ENCODE measurements at regions not wholly inside any gene's neighbourhood (a gene's known extent, or its start where the extent isn't known, plus 50 kb on each side); places are given as distances from the start of the nearest gene placed in this dataset.

DNA sequence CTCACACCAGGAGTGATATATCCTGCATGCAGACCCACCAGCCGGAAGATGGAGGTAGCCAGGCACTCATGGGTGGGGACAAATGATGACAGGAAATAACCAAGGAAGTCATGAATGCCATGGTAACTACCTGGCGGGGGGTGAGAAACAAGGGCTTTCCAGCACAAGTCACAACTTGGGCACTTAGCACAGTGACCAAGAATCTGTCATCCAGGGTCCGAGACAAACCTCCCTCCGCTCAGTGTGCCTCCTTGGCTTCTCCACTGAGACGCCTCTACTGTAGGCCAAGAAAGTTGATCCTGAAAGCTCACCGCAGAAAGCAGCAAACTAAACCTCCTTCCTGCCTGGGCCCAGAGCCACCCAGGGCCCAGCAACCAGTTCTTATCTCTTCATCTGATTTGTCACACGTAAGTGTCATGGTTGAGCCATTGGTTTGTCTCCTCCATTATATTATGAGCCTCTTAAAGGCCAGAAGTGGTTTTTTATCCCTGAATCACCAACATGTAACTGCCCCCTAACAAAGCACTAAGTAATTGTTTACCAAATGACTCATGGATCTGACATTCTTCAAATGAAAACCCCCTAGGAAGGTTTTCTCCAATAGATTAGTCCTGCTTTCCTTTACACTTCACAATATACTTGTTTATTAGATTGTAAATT, 84.3 kb upstream of the TAB2 start (continued):
- TF ChIP-seq, protein P1, sequence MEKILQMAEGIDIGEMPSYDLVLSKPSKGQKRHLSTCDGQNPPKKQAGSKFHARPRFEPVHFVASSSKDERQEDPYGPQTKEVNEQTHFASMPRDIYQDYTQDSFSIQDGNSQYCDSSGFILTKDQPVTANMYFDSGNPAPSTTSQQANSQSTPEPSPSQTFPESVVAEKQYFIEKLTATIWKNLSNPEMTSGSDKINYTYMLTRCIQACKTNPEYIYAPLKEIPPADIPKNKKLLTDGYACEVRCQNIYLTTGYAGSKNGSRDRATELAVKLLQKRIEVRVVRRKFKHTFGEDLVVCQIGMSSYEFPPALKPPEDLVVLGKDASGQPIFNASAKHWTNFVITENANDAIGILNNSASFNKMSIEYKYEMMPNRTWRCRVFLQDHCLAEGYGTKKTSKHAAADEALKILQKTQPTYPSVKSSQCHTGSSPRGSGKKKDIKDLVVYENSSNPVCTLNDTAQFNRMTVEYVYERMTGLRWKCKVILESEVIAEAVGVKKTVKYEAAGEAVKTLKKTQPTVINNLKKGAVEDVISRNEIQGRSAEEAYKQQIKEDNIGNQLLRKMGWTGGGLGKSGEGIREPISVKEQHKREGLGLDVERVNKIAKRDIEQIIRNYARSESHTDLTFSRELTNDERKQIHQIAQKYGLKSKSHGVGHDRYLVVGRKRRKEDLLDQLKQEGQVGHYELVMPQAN (IDR thresholded peaks at IDR 0.05; ENCODE audit: borderline replicate concordance), result no peak
- TF ChIP-seq HNRNPUL1 (IDR thresholded peaks at IDR 0.05; ENCODE audit: low read length) (no peak), ZNF780A (CRISPR knock-in tag; IDR thresholded peaks at IDR 0.05) (no peak), SMARCE1 (IDR thresholded peaks at IDR 0.05) (peak; percentile 65; the same call in 1 of the 2 replicates), NCOA1 (IDR thresholded peaks at IDR 0.05; ENCODE audit: low read depth) (no peak), RAD21 (CRISPR knock-in tag; conservative IDR thresholded peaks at IDR 0.05 in 1 of 2, IDR thresholded peaks at IDR 0.05 in 1 of 2) (0 out of 4 replicates have a peak, but pooled peaks of 1 of the 2 experiments have one; percentile 16), SIRT6 (IDR thresholded peaks at IDR 0.05; ENCODE audit: low read depth, low read length) (no peak), FOSL1 (tag; conservative IDR thresholded peaks at IDR 0.05) (peak; percentile 94), PPARD (CRISPR knock-in tag; IDR thresholded peaks at IDR 0.05) (no peak), NRF1 (conservative IDR thresholded peaks at IDR 0.05 in 1 of 2, IDR thresholded peaks at IDR 0.05 in 1 of 2) (no peak), ZNF561 (CRISPR knock-in tag; conservative IDR thresholded peaks at IDR 0.05) (no peak), STAG1 (CRISPR knock-in tag; IDR thresholded peaks at IDR 0.05; ENCODE audit: borderline replicate concordance) (no peak), HNRNPK (IDR thresholded peaks at IDR 0.05; ENCODE audit: low read depth, low read length, poor library complexity, severe bottlenecking) (no peak), NUFIP1 (IDR thresholded peaks at IDR 0.05; ENCODE audit: partially characterized antibody) (no peak), PHB (CRISPR knock-in tag; IDR thresholded peaks at IDR 0.05) (no peak), RBM15 (IDR thresholded peaks at IDR 0.05; ENCODE audit: insufficient read depth, low read length) (no peak), SOX6 (IDR thresholded peaks at IDR 0.05) (peak; percentile 84), ZNF717 (CRISPR knock-in tag; IDR thresholded peaks at IDR 0.05) (no peak), MAFG (tag; conservative IDR thresholded peaks at IDR 0.05) (no peak), MAZ (CRISPR knock-in tag; conservative IDR thresholded peaks at IDR 0.05 in 1 of 2, IDR thresholded peaks at IDR 0.05 in 1 of 2) (peak in 1 of 2 experiments; percentile 37; a peak in 1 of 4 replicates), KAT8 (IDR thresholded peaks at IDR 0.05; ENCODE audit: low read depth) (no peak), YBX1 (IDR thresholded peaks at IDR 0.05) (no peak)
- TF ChIP-seq, protein P2, sequence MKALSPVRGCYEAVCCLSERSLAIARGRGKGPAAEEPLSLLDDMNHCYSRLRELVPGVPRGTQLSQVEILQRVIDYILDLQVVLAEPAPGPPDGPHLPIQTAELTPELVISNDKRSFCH (CRISPR knock-in tag; IDR thresholded peaks at IDR 0.05), result no peak
- TF ChIP-seq, protein P2 (tag; IDR thresholded peaks at IDR 0.05), result peak; percentile 75
- TF ChIP-seq, protein P3, sequence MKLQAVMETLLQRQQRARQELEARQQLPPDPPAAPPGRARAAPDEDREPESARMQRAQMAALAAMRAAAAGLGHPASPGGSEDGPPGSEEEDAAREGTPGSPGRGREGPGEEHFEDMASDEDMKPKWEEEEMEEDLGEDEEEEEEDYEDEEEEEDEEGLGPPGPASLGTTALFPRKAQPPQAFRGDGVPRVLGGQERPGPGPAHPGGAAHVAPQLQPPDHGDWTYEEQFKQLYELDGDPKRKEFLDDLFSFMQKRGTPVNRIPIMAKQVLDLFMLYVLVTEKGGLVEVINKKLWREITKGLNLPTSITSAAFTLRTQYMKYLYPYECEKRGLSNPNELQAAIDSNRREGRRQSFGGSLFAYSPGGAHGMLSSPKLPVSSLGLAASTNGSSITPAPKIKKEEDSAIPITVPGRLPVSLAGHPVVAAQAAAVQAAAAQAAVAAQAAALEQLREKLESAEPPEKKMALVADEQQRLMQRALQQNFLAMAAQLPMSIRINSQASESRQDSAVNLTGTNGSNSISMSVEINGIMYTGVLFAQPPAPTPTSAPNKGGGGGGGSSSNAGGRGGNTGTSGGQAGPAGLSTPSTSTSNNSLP (IDR thresholded peaks at IDR 0.05; ENCODE audit: borderline replicate concordance, low read depth, low read length), result peak; percentile 61; the same call in 1 of the 2 replicates
- TF ChIP-seq, protein P4, sequence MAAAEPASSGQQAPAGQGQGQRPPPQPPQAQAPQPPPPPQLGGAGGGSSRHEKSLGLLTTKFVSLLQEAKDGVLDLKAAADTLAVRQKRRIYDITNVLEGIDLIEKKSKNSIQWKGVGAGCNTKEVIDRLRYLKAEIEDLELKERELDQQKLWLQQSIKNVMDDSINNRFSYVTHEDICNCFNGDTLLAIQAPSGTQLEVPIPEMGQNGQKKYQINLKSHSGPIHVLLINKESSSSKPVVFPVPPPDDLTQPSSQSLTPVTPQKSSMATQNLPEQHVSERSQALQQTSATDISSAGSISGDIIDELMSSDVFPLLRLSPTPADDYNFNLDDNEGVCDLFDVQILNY (CRISPR knock-in tag; IDR thresholded peaks at IDR 0.05), result no peak
